Stimulated activated CD4-positive, alpha-beta T cell treated with anti-CD3 and anti-CD28 coated beads, Interleukin-2, amount 100 ng/mL, for 48 hours (primary cell): ENCODE measurements at regions not wholly inside any gene's neighbourhood (a gene's known extent, or its start where the extent isn't known, plus 50 kb on each side); places are given as distances from the start of the nearest gene placed in this dataset.
"Not testable (repeated sequence)": the region's sequence is repeated elsewhere in the genome, so short reads cannot be mapped to it uniquely, and the experiment has no call there.

Experiments
- DNase-seq, 2 donors: peaks; one replicate each; pipeline ENCODE4 v3.0.0-alpha.2; 2020

GRCh38 chr1:99062192-99062591 lies 57.5 kb upstream of the PLPPR5 start:
- no peak for DNase-seq

- no peak for DNase-seq
Measured at GRCh38 chr1:99069146-99069545, 64.5 kb upstream of the PLPPR5 start.

GRCh38 chr1:99078529-99078928 lies 73.9 kb upstream of the PLPPR5 start:
- not testable (repeated sequence) for DNase-seq

- DNase-seq = no peak
Measured at GRCh38 chr1:99082366-99082765, 77.7 kb upstream of the PLPPR5 start.

GRCh38 chr1:99083338-99083737 lies 78.7 kb upstream of the PLPPR5 start:
- no peak for DNase-seq

- no peak for DNase-seq
Measured at GRCh38 chr1:99084562-99084961, 79.9 kb upstream of the PLPPR5 start.

- no peak for DNase-seq
Measured at GRCh38 chr1:99086057-99086456, 81.4 kb upstream of the PLPPR5 start.

GRCh38 chr1:99098589-99098988 lies 93.9 kb upstream of the PLPPR5 start:
- DNase-seq = no peak

- DNase-seq = no peak
Measured at GRCh38 chr1:99106274-99106673, 101.6 kb upstream of the PLPPR5 start.

GRCh38 chr1:99107680-99108079 lies 103.0 kb upstream of the PLPPR5 start:
- DNase-seq = no peak

- no peak for DNase-seq
Measured at GRCh38 chr1:99110140-99111041, 105.7 kb upstream of the PLPPR5 start.

- DNase-seq = no peak
Measured at GRCh38 chr1:99115231-99115630, 110.6 kb upstream of the PLPPR5 start.

- DNase-seq = no peak
Measured at GRCh38 chr1:99119188-99119587, 114.5 kb upstream of the PLPPR5 start.

GRCh38 chr1:99122039-99122438 lies 117.4 kb upstream of the PLPPR5 start:
- DNase-seq = no peak

- DNase-seq = no peak
Measured at GRCh38 chr1:99123936-99124335, 119.3 kb upstream of the PLPPR5 start.

GRCh38 chr1:99131546-99131945 lies 126.9 kb upstream of the PLPPR5 start:
- DNase-seq = no peak

- DNase-seq = no peak
Measured at GRCh38 chr1:99133756-99134500, 129.3 kb upstream of the PLPPR5 start.

- no peak for DNase-seq
Measured at GRCh38 chr1:99137554-99138206, 126.6 kb upstream of the PLPPR4 start.

- DNase-seq = no peak
Measured at GRCh38 chr1:99139876-99140275, 124.4 kb upstream of the PLPPR4 start.

- no peak for DNase-seq
Measured at GRCh38 chr1:99146129-99146848, 118.0 kb upstream of the PLPPR4 start.

- no peak for DNase-seq
Measured at GRCh38 chr1:99149952-99150351, 114.3 kb upstream of the PLPPR4 start.

GRCh38 chr1:99152132-99152531 lies 112.2 kb upstream of the PLPPR4 start:
- DNase-seq = no peak

- no peak for DNase-seq
Measured at GRCh38 chr1:99163671-99164070, 100.6 kb upstream of the PLPPR4 start.
